Heart left ventricle (tissue), 16 donors: ENCODE measurements at regions not wholly inside any gene's neighbourhood (a gene's known extent, or its start where the extent isn't known, plus 50 kb on each side); places are given as distances from the start of the nearest gene placed in this dataset.
"Not testable (repeated sequence)": the region's sequence is repeated elsewhere in the genome, so short reads cannot be mapped to it uniquely, and the experiment has no call there.

Experiments used
- ATAC-seq, 4 donors: fragments of 200-7000 bp; cut with Tn5 transposase; one replicate each; pipeline ENCODE4 v1.9.1; 2020 to 2022; ENCODE audit warnings: moderate library complexity in 4 of 4, mild to moderate bottlenecking in 3 of 4, moderate number of reproducible peaks in 1 of 4
- DNase-seq, 5 donors: peaks; one replicate each; pipeline ENCODE4 v3.0.0-alpha.2; 2020
- H3K27ac ChIP-seq, 12 donors: fragments of 200-600 bp; sonication (generic) in 4 of 12; one replicate each; pipeline versions ENCODE4 v1.5.0 to v1.8.0; 2016 to 2022; ENCODE audit warnings: mild to moderate bottlenecking in 2 of 12
- H3K27me3 ChIP-seq, 9 donors: fragments of 200-600 bp; sonication (generic) in 2 of 9; one replicate each; pipeline versions ENCODE4 v1.5.1 to v1.8.0; 2016 to 2022; ENCODE audit warnings: mild to moderate bottlenecking in 3 of 9
- H3K36me3 ChIP-seq, 9 donors: fragments of 200-600 bp; sonication (generic) in 2 of 9; one replicate each; pipeline versions ENCODE4 v1.5.0 to v1.8.0; 2018 to 2022; ENCODE audit warnings: mild to moderate bottlenecking in 2 of 9
- H3K4me1 ChIP-seq, 12 donors: fragments of 200-600 bp; sonication (generic) in 4 of 12; one replicate each; pipeline versions ENCODE4 v1.5.0 to v1.8.0; 2016 to 2022; ENCODE audit warnings: mild to moderate bottlenecking in 3 of 12
- H3K4me3 ChIP-seq, 12 donors: fragments of 200-600 bp; sonication (generic) in 4 of 12; one replicate each; pipeline versions ENCODE4 v1.5.0 to v1.8.0; 2017 to 2022; ENCODE audit warnings: mild to moderate bottlenecking in 9 of 12, moderate library complexity in 4 of 12
- H3K9me3 ChIP-seq, 12 donors: fragments of 200-600 bp; sonication (generic) in 4 of 12; one replicate each; pipeline versions ENCODE4 v1.5.0 to v1.8.0; 2016 to 2022; ENCODE audit warnings: mild to moderate bottlenecking in 1 of 12
- POLR2A ChIP-seq, 2 donors: fragments of 450-650 bp; IDR thresholded peaks; one replicate each; pipeline ENCODE4 v1.6.1; 2017; ENCODE audit warnings: antibody characterized with exemption in 2 of 2, mild to moderate bottlenecking in 2 of 2, moderate library complexity in 2 of 2
- WGBS, 4 donors: extraction: QIAGEN DNeasy Blood & Tissue Kit in 2 of 4; methylation state at CpG; one replicate each; pipeline versions ENCODE4 v1.1.5 to v1.1.7; 2013 to 2018; 5-methylcytosine and 5-hydroxymethylcytosine counted together
- intact Hi-C, 10 donors: fragments of 100-400 bp; cut with DNase I; formaldehyde crosslinking; loops; one replicate each; pipeline versions ENCODE4 v1.11.1 to v1.14.2; 2022
- TF ChIP-seq, protein P1 (sequence below), 12 donors: fragments of 200-600 bp; sonication (generic) in 4 of 12; IDR thresholded peaks; one replicate each; pipeline versions ENCODE4 v1.5.0 to v1.8.0; 2018 to 2022; ENCODE audit warnings: antibody characterized with exemption in 12 of 12, mild to moderate bottlenecking in 5 of 12
- donor health status: ischemic (EF 13 %, LVEDD 7.1; RV severe dilation, severe dysfunction).
- donor health status: healthy with polysubstance abuse.
- donor health status: DM: no; HTN: yes; CAD: no.
- donor health status: DM: no; HTN: no; CAD: no.
- donor health status: ischemic (EF 25% LVEDD 6.9; RV normal size, moderate dysfunction).
- donor health status: ischemic (EF 25% LVEDD 5.7; RV mildly dilated, moderate dysfunction).
- donor health status: healthy.
- donor health status: DM: yes; HTN: yes; CAD: no.
- donor health status: ischemic (EF 35%, LVEDD 5.7; RV mildly dilated, moderate dysfunction).
- donor health status: nonischemic (EF 11% LVEDD 7.7; RV severe dilation, severe dysfunction).
- donor health status: DM: yes; HTN: yes; CAD: no.
- donor health status: PGD.
- donor health status: ischemic (EF 29% LVEDD 5.4; RV normal size, mild dysfunction).
- donor health status: nonischemic (EF 23%, LVEDD 6.1; RV moderate dilation, normal function).

DNA sequence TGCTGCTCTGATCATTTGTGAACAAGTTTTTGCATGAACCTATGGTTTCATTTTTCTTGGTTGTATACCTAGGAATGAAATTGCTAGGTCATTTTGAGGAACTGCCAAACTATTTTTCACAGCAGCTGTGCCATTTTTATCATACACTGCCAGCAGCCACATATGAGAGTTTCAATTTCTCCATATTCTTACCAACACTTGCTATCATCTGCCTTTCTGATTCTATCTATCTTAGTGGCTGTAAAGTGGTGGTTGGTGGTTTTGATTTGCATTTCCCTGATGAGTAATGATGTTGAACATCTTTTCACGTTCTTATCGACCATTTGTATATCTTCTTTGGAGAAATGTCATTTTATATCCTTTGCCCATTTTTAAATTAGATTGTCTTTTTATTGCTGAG, 146.1 kb downstream of the C12orf75 start:
- ATAC-seq (no peak), DNase-seq (no peak)
- H3K36me3 ChIP-seq = no peaks in the 10 kb centered on the region
- intact Hi-C loops = no loop called here
- no peaks in the 10 kb centered on the region for H3K9me3 ChIP-seq
- 38 to 87% (median 69%) methylated on average over 2 of the region's 2 CpGs for WGBS, 4 donors
- H3K4me3 ChIP-seq = no peak overlapping the region
- H3K4me1 ChIP-seq = peaks cover 0 to 7% (median 0%) of the 10 kb centered on the region in 12 donors
- H3K27ac ChIP-seq = peak overlapping the region in 2 of 12 donors; percentile 10 to 76
- no peaks in the 10 kb centered on the region for H3K27me3 ChIP-seq
- TF ChIP-seq, protein P1, sequence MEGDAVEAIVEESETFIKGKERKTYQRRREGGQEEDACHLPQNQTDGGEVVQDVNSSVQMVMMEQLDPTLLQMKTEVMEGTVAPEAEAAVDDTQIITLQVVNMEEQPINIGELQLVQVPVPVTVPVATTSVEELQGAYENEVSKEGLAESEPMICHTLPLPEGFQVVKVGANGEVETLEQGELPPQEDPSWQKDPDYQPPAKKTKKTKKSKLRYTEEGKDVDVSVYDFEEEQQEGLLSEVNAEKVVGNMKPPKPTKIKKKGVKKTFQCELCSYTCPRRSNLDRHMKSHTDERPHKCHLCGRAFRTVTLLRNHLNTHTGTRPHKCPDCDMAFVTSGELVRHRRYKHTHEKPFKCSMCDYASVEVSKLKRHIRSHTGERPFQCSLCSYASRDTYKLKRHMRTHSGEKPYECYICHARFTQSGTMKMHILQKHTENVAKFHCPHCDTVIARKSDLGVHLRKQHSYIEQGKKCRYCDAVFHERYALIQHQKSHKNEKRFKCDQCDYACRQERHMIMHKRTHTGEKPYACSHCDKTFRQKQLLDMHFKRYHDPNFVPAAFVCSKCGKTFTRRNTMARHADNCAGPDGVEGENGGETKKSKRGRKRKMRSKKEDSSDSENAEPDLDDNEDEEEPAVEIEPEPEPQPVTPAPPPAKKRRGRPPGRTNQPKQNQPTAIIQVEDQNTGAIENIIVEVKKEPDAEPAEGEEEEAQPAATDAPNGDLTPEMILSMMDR (IDR thresholded peaks at IDR 0.05) = no peak
- TF ChIP-seq POLR2A (IDR thresholded peaks at IDR 0.05) = no peak

DNA sequence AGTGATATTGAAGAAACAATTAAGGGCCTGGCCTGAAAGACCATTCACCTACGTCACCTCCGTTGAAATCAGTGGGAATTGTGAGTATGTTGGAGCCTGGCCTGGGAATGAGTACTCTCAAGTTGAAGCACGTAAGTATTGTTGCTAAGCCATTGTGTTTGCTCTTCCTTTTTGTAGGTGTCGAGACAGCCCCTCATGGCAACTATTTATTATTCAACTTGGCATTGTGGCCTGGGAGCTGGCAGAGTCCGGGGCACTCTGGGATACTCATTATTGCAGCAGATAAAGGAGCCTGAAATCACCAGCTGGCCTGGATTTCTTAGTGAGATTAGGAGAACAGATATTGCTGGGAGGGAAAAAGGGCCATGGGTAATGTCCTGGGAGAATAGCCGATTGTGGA, 147.4 kb downstream of the C12orf75 start:
- WGBS, 4 donors = 59 to 64% (median 63%) methylated on average over 6 of the region's 6 CpGs
- intact Hi-C loops = no loop called here
- no peak for TF ChIP-seq POLR2A (IDR thresholded peaks at IDR 0.05)
- TF ChIP-seq, protein P1 (IDR thresholded peaks at IDR 0.05) = no peak
- Histone ChIP-seq H3K27ac (peak overlapping the region in 6 of 12 donors; percentile 10 to 76 (median 40)), H3K4me1 (peaks cover 0 to 7% (median 0%) of the 10 kb centered on the region in 12 donors), H3K9me3 (no peaks in the 10 kb centered on the region), H3K36me3 (no peaks in the 10 kb centered on the region), H3K27me3 (no peaks in the 10 kb centered on the region), H3K4me3 (no peak overlapping the region)
- peak in 3 of 5 donors; percentile 10 to 30 (median 30) for DNase-seq
- ATAC-seq = peak; percentile 44 to 88 (median 55)

DNA sequence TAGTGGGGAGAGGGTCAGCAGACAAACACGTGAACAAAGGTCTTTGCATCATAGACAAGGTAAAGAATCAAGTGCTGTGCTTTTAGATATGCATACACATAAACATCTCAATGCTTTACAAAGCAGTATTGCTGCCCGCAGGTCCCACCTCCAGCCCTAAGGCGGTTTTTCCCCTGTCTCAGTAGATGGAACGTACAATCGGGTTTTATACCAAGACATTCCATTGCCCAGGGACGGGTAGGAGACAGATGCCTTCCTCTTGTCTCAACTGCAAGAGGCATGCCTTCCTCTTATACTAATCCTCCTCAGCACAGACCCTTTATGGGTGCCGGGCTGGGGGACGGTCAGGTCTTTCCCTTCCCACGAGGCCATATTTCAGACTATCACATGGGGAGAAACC, 148.3 kb downstream of the C12orf75 start:
- H3K36me3 ChIP-seq, H3K27ac ChIP-seq, H3K4me3 ChIP-seq, H3K9me3 ChIP-seq, DNase-seq, ATAC-seq, H3K27me3 ChIP-seq, H3K4me1 ChIP-seq, intact Hi-C loops: not testable (repeated sequence)
- 86 to 91% (median 87%) methylated on average over 8 to 9 of the region's 9 CpGs for WGBS, 4 donors

DNA sequence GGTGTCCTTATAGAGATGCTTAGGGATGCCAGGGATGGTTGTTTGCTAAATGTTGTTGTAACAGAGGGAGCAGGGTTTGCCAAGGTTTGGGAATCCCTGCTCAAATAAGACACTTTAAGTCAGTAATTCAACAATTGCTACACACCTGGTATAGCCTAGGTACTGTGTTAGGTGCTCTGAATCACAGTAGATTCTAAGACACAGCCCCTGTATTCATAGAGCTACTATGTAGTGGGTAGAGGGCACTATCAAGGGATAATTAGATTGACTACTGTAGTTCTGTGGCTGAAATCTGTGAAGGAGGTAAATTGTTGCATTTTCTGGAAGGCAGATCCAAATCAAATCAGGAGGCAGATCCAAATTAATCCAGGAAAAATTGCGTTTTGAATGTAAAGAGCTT, 149.2 kb downstream of the C12orf75 start:
- Histone ChIP-seq H3K4me1 (peaks cover 0 to 8% (median under 1%) of the 10 kb centered on the region in 12 donors), H3K4me3 (no peak overlapping the region), H3K27me3 (no peaks in the 10 kb centered on the region), H3K9me3 (no peaks in the 10 kb centered on the region), H3K27ac (no peak overlapping the region), H3K36me3 (no peaks in the 10 kb centered on the region)
- intact Hi-C loops = no loop called here
- ATAC-seq (no peak), DNase-seq (no peak)
- WGBS, 4 donors = 77 to 96% (median 93%) methylated on average over 1 of the region's 1 CpG
- TF ChIP-seq, protein P1 (IDR thresholded peaks at IDR 0.05) = no peak
- no peak for TF ChIP-seq POLR2A (IDR thresholded peaks at IDR 0.05)

DNA sequence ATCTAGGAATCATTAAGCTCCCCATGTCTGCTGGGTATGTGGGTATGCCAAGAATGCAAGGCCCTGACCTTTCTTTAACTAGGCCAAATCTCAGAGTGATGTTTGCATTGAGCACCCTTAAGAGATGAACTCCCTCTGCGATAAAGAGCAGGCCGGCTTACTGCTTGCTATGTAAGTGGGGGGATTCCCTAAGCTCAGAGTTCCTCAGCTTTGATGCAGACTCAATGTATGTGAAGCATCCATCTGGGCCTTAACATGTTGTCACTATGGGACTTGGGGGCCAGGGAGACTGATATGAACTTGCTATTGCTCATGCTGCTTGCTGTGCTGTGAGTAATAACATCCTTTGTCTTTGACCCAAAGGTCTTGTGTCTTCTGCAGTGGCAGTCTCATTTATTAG, 149.7 kb downstream of the C12orf75 start:
- H3K27ac ChIP-seq = no peak overlapping the region
- intact Hi-C loops = no loop called here
- H3K4me3 ChIP-seq = no peak overlapping the region
- no peaks in the 10 kb centered on the region for H3K36me3 ChIP-seq
- H3K4me1 ChIP-seq = peaks cover 0 to 13% (median 4%) of the 10 kb centered on the region in 12 donors
- no peaks in the 10 kb centered on the region for H3K27me3 ChIP-seq
- DNase-seq (no peak), ATAC-seq (no peak)
- TF ChIP-seq POLR2A (IDR thresholded peaks at IDR 0.05) = no peak
- TF ChIP-seq, protein P1 (IDR thresholded peaks at IDR 0.05) = no peak
- H3K9me3 ChIP-seq = no peaks in the 10 kb centered on the region
- 67 to 90% (median 77%) methylated on average over 2 of the region's 2 CpGs for WGBS, 4 donors
